ENCODE measurements at regions not wholly inside any gene's neighbourhood (a gene's known extent, or its start where the extent isn't known, plus 50 kb on each side); places are given as distances from the start of the nearest gene placed in this dataset.

DNA sequence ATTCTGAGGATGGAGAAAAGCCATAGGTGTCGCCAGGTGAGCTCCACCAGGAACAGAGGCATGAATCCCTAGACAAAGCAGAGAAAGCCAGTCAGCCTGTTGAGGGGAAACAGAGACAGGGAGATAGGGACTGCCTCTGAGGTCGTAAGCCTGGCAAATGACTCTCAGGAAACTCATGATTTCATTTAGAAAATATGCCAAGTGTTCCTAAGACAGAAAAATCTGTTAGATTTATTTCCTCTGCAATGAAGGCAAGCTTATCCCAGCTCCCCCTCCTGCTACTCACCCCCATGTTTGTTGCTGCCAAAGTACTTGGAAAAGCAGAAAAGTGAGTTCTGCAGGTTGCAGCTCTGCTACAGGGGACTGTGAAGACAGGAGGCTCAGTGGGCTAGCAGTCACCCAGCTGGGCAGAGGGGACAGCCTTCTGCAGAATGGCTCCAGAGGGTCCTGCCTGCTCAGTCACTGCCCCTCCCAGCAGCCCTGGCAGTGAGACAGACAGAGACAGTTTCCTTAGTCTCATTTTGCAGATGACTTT lies 184.3 kb downstream of the ADRA2A start:
- Histone ChIP-seq H3K36me3 (ENCODE audit: low read depth) (no peaks in the 10 kb centered on the region), H3K4me3 (no peak overlapping the region), H3K9me3 (no peaks in the 10 kb centered on the region), H3K4me1 (ENCODE audit: low read depth) (no peaks in the 10 kb centered on the region)
- TF ChIP-seq, protein P1, sequence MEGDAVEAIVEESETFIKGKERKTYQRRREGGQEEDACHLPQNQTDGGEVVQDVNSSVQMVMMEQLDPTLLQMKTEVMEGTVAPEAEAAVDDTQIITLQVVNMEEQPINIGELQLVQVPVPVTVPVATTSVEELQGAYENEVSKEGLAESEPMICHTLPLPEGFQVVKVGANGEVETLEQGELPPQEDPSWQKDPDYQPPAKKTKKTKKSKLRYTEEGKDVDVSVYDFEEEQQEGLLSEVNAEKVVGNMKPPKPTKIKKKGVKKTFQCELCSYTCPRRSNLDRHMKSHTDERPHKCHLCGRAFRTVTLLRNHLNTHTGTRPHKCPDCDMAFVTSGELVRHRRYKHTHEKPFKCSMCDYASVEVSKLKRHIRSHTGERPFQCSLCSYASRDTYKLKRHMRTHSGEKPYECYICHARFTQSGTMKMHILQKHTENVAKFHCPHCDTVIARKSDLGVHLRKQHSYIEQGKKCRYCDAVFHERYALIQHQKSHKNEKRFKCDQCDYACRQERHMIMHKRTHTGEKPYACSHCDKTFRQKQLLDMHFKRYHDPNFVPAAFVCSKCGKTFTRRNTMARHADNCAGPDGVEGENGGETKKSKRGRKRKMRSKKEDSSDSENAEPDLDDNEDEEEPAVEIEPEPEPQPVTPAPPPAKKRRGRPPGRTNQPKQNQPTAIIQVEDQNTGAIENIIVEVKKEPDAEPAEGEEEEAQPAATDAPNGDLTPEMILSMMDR (IDR thresholded peaks at IDR 0.05) = no peak
- ATAC-seq (no peak), DNase-seq (no peak)
- intact Hi-C loops (cut with DNase I, micrococcal nuclease) = no loop called here

DNA sequence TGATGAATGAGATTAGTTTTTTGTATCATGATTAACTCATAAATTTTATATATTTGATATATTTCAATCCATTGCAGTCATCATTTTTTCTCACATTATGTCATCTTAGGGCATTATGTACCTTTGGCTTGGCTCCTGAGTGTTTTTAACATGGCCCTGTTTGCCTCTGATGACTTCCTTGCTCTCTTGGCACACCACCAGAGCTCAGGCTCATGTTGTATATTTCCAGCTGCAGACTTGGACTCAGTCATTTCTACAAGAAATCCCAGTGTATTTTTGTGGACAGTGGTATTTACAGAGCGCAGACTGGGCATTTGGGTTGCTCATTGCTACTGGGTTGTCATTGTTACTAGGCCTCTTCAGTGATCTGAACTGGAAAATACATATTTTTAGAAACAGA lies 188.5 kb downstream of the ADRA2A start:
- no peaks in the 10 kb centered on the region for H3K36me3 ChIP-seq (ENCODE audit: low read depth)
- TF ChIP-seq, protein P1 (IDR thresholded peaks at IDR 0.05) = no peak
- H3K4me1 ChIP-seq (ENCODE audit: low read depth) = no peaks in the 10 kb centered on the region
- H3K9me3 ChIP-seq = no peaks in the 10 kb centered on the region
- ATAC-seq (no peak), DNase-seq (no peak)
- H3K4me3 ChIP-seq = no peak overlapping the region
- intact Hi-C loops (cut with DNase I, micrococcal nuclease) = no loop called here

DNA sequence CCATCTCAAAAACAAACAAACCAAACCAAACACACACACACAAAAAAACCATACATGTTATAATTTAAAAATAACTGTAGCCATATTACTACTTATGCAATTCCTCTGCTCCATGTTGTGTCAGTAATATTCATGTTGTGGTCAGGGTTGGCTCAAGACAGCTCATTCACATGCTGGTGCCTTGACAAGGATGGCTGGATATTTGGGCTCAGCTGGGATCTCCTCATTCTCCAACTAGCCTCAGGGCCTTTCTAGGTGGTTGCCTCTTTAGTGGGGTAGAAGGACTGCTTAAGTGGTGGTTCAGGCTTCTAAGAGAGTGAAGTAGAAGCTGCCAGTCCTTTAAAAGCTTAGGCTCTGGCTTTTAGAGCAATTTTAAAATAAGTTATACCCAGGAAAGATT lies 189.3 kb downstream of the ADRA2A start:
- Histone ChIP-seq H3K4me1 (ENCODE audit: low read depth) (no peaks in the 10 kb centered on the region), H3K36me3 (ENCODE audit: low read depth) (no peaks in the 10 kb centered on the region), H3K4me3 (no peak overlapping the region), H3K9me3 (no peaks in the 10 kb centered on the region)
- intact Hi-C loops (cut with DNase I, micrococcal nuclease) = no loop called here
- no peak for DNase-seq
- TF ChIP-seq, protein P1 (IDR thresholded peaks at IDR 0.05) = no peak
- no peak for ATAC-seq

DNA sequence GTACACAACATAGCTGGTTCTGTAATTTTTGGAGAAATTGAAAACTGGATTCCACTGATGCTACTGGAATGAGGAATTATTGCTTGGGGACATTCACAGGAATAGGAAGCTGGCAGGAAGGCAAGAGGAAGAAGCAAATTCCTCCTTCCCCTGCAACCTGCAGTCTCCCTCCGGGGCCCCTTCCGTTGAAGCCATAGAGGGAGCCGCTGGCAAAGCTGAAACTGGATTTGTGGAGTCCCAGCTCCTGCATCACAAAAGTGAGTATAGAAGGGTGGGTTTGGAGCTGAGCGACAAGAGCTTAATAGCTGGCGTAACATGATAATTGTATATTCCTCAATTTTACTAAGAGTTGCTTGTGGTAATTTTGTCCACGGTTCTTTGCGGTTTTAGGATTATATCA lies 190.8 kb downstream of the ADRA2A start:
- intact Hi-C loops (cut with DNase I, micrococcal nuclease) = no loop called here

DNA sequence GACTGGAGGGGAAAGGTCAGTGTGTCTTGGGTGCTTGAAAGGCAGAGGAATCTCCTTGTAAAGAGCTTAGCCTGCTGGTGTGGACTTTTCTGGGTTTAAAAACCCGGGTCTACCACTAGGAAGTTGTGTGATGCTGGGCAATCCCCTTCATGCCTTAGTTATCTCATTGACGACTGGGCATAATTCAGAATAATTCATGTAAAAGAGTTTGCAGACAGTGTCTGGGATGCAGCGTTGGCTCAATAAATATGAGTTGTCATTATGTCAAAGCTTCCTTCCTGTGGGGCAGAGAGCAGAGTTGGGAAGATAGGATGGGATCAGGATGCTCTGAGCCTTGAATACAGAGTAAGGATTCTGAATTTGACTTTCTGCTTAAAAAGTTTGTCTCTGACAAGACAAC lies 196.4 kb downstream of the ADRA2A start:
- intact Hi-C loops (cut with DNase I, micrococcal nuclease) = no loop called here
- DNase-seq (no peak), ATAC-seq (no peak)
- H3K9me3 ChIP-seq = no peaks in the 10 kb centered on the region
- TF ChIP-seq, protein P1 (IDR thresholded peaks at IDR 0.05) = no peak
- H3K4me3 ChIP-seq = no peak overlapping the region
- no peaks in the 10 kb centered on the region for H3K36me3 ChIP-seq (ENCODE audit: low read depth)
- H3K4me1 ChIP-seq (ENCODE audit: low read depth) = no peaks in the 10 kb centered on the region

More for the DNA sequence above, 190.8 kb downstream of the ADRA2A start:
- Histone ChIP-seq H3K4me1 (ENCODE audit: low read depth) (no peaks in the 10 kb centered on the region), H3K36me3 (ENCODE audit: low read depth) (no peaks in the 10 kb centered on the region), H3K4me3 (no peak overlapping the region), H3K9me3 (no peaks in the 10 kb centered on the region)
- TF ChIP-seq, protein P1 (IDR thresholded peaks at IDR 0.05) = no peak
- no peak for DNase-seq
- no peak for ATAC-seq

DNA sequence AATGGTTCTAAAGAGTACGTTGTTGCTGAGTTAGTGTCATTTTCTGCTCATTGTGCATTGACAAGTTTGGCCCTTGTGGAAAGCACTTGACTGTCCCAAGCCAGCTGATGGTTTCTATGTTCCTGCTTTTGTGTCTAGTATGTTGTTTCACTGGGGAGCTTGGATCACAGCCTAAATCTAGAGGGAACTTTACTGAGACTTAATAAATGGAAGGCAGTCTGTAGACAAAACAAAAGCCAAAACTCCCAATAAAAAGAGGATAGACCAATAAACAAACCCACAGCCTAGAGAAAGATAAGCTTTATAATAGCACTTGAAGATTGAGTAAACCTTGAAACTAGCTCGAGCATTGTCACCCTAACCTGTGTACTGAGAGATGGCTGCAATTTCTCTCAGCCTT lies 196.8 kb downstream of the ADRA2A start:
- H3K9me3 ChIP-seq = no peaks in the 10 kb centered on the region
- H3K4me1 ChIP-seq (ENCODE audit: low read depth) = no peaks in the 10 kb centered on the region
- intact Hi-C loops (cut with DNase I, micrococcal nuclease) = no loop called here
- TF ChIP-seq, protein P1 (IDR thresholded peaks at IDR 0.05) = no peak
- H3K36me3 ChIP-seq (ENCODE audit: low read depth) = no peaks in the 10 kb centered on the region
- ATAC-seq = no peak
- DNase-seq = no peak
- H3K4me3 ChIP-seq = no peak overlapping the region

All from mucosa of descending colon (tissue), 3 donors.